ENCODE measurements at regions not wholly inside any gene's neighbourhood (a gene's known extent, or its start where the extent isn't known, plus 50 kb on each side); places are given as distances from the start of the nearest gene placed in this dataset.
"Not testable (repeated sequence)": the region's sequence is repeated elsewhere in the genome, so short reads cannot be mapped to it uniquely, and the experiment has no call there.

DNA sequence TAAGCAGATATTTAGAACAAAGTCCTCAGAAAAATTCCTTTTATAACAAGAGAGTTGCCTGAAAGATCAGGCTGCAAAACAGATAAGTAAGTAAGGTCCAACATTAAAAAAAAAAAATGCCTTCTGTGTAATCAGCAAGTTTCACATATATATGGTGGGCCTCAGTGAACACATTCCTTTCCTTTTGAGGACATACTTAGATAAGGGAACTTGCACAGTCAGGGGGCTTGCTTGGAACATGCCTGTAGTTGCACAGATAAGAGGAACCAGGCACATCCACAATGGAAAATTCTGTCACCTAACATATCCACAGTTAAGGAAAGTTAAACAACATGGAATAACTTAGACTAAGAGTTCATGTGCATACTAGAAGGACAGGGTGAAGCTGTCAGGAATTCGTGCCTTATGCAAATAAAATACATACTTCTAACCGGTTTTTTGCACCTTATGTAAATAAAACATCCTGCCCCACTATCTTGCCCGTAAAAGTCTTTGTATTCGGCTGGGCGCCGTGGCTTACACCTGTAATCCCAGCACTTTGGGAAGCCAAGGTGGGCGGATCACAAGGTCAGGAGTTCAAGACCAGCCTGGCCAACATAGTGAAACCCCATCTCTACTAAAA lies 257.3 kb downstream of the ZNF33B start:
- H3K9me3 ChIP-seq (ENCODE audit: low read depth), result peaks cover 3% of the 10 kb centered on the region
- DNase-seq (ENCODE audit: low read depth in 1 of 2, low spot score in 1 of 2), result no peak

DNA sequence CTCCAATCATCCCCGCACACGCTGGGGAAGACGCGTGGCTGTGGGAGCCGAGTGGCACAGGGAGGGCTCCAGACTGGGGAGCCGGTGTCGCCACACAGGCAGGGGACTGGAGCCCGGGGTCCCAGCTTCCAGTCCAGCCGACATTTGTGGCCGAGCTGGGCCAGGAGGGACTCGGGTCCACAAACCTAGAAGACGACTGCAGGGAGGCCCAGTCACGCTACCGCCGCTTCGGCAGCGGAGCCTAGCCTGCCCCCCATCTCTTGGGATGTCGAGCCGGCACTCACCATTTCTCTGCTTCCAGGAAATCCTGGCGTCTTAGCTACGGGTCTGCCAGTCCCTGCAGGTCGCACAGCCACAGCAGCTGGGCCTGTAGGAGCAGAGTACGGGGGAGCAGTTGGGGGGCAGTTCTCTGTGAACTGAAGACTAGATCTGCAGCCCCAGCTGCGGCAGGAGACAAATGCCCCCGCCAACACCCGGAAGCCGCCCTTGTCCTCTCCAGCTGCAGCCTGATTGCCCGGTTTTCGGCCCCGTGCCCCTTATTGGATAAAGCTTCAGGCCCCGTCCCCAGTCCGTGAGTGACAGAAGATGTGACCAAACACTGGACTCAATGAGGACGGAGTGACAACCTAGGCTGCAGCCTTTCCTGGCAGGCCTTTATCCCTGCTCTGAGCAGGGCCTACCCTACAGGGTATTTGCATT lies 270.7 kb downstream of the ZNF33B start:
- Histone ChIP-seq H3K4me1 (ENCODE audit: low read depth) (no peaks in the 10 kb centered on the region), H3K27me3 (no peaks in the 10 kb centered on the region), H3K36me3 (no peaks in the 10 kb centered on the region), H3K9me3 (ENCODE audit: low read depth) (no peaks in the 10 kb centered on the region), H3K4me3 (no peak overlapping the region), H3K27ac (no peak overlapping the region)
- TF ChIP-seq, protein P1, sequence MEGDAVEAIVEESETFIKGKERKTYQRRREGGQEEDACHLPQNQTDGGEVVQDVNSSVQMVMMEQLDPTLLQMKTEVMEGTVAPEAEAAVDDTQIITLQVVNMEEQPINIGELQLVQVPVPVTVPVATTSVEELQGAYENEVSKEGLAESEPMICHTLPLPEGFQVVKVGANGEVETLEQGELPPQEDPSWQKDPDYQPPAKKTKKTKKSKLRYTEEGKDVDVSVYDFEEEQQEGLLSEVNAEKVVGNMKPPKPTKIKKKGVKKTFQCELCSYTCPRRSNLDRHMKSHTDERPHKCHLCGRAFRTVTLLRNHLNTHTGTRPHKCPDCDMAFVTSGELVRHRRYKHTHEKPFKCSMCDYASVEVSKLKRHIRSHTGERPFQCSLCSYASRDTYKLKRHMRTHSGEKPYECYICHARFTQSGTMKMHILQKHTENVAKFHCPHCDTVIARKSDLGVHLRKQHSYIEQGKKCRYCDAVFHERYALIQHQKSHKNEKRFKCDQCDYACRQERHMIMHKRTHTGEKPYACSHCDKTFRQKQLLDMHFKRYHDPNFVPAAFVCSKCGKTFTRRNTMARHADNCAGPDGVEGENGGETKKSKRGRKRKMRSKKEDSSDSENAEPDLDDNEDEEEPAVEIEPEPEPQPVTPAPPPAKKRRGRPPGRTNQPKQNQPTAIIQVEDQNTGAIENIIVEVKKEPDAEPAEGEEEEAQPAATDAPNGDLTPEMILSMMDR (IDR thresholded peaks at IDR 0.05; ENCODE audit: low read depth, low read length), result no peak
- DNase-seq (ENCODE audit: low read depth in 1 of 2, low spot score in 1 of 2), result peak in 1 of 2 donors; percentile 88

More for the DNA sequence above, 257.3 kb downstream of the ZNF33B start:
- H3K4me3 ChIP-seq, result no peak overlapping the region
- TF ChIP-seq, protein P1 (IDR thresholded peaks at IDR 0.05; ENCODE audit: low read depth, low read length), result no peak
- H3K36me3 ChIP-seq, result no peaks in the 10 kb centered on the region
- H3K27ac ChIP-seq, result no peak overlapping the region
- H3K4me1 ChIP-seq (ENCODE audit: low read depth), result no peaks in the 10 kb centered on the region
- H3K27me3 ChIP-seq, result no peaks in the 10 kb centered on the region

DNA sequence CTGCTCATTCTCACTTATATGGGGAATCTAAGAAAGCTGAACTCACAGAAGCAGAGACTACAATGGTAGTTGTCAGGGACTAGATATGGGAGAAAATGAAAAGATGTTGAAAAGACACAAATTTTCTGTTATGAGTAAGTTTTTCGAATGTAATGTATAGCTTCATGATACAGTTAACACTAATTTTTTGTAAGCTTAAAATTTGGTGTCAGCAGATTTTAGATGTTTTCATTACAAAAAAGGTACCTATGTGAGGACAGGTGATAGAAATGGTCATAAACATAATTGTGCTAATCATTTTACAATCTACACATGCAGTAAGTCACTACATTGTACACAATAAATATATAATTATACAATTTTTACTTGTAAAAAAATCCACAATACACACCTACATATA lies 286.6 kb downstream of the ZNF33B start:
- Histone ChIP-seq H3K9me3 (ENCODE audit: low read depth) (no peaks in the 10 kb centered on the region), H3K27me3 (no peaks in the 10 kb centered on the region), H3K4me3 (no peak overlapping the region), H3K27ac (no peak overlapping the region), H3K4me1 (ENCODE audit: low read depth) (no peaks in the 10 kb centered on the region), H3K36me3 (no peaks in the 10 kb centered on the region)
- TF ChIP-seq, protein P1 (IDR thresholded peaks at IDR 0.05; ENCODE audit: low read depth, low read length), result no peak
- no peak for DNase-seq (ENCODE audit: low read depth in 1 of 2, low spot score in 1 of 2)

DNA sequence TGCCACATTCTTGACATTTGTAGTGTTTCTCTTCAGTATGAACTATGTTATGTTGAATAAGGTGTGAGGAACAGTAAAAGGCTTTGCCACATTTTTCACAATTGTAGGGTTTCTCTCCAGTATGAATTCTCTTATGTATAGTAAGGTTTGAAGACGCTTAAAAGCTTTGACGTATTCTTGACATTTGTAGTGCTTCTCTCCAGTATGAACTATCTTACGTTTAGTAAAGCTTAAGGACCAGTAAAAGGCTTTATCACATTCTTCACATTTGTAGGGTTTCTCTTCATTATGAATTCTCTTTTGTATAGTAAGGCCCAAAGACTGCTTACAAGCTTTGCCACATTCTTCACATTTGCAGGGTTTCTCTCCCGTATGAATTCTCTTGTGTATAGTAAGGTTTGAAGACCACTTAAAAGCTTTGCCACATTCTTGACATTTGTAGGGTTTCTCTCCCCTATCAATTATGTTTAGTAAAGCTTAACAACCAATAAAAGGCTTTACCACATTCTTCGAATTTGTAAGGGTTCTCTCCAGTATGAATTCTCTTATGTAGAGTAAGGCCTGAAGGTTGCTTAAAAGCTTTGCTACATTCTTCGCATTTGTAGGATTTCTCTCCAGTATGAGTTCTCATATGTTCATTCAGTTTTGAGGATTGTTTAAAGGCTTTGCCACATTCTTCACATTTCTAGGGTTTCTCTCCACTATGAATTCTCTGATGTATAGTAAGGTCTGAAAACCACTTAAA lies 301.6 kb downstream of the ZNF33B start:
- DNase-seq (ENCODE audit: low read depth in 1 of 2, low spot score in 1 of 2); H3K4me3 ChIP-seq; H3K36me3 ChIP-seq; H3K27me3 ChIP-seq; H3K9me3 ChIP-seq (ENCODE audit: low read depth); H3K27ac ChIP-seq; H3K4me1 ChIP-seq (ENCODE audit: low read depth): not testable (repeated sequence)

DNA sequence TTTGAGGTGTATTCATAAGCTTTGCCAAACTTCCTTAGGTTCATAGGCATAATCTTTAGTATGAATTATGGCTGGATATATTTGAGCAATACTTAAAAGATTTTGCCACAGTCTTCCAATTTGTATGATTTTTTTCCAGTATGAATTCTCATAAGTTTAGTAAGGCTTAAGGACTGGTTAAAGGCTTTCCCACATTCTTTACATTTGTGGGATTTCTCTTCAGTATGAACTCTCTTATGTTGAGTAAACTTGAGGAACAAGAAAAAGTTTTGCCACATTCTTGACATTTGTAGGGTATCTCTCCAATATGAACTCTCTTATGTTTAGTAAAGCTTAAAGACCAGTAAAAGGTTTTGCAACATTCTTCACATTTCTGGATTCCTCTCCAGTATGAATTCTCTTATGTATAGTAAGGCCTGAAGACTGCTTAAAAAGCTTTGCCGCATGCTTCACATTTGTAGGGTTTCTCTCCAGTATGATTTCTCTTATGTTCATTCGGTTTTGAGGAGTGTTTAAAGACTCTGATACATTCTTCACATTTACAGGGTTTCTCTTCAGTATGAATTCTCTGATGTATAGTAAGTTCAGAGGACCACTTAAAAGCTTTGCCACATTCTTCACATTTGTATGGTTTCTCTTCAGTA lies 302.6 kb downstream of the ZNF33B start:
- not testable (repeated sequence) for H3K36me3 ChIP-seq; H3K27ac ChIP-seq; DNase-seq (ENCODE audit: low read depth in 1 of 2, low spot score in 1 of 2); H3K27me3 ChIP-seq; H3K4me1 ChIP-seq (ENCODE audit: low read depth); H3K9me3 ChIP-seq (ENCODE audit: low read depth); H3K4me3 ChIP-seq

DNA sequence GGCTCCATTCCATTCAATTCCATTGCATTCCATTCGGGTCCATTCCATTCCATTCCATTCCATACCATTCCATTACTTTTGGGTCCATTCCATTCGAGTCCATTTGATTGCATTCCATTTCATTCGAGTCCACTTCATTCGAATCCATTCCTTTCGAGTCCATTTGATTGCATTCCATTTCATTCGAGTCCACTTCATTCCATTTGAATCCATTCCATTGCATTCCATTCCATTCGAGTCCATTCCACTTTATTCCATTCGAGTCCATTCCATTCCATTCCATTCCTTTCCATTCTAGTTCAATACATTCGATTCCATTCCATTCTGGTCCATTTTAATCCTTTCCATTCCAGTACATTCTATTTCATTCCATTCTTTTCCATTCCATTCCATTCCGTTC lies 334.0 kb downstream of the ZNF33B start:
- Histone ChIP-seq H3K4me3 (no peak overlapping the region), H3K4me1 (ENCODE audit: low read depth) (no peaks in the 10 kb centered on the region), H3K27ac (no peak overlapping the region), H3K36me3 (no peaks in the 10 kb centered on the region), H3K27me3 (no peaks in the 10 kb centered on the region), H3K9me3 (ENCODE audit: low read depth) (peaks cover 6% of the 10 kb centered on the region)
- TF ChIP-seq, protein P1 (IDR thresholded peaks at IDR 0.05; ENCODE audit: low read depth, low read length), result no peak
- DNase-seq (ENCODE audit: low read depth in 1 of 2, low spot score in 1 of 2), result no peak

DNA sequence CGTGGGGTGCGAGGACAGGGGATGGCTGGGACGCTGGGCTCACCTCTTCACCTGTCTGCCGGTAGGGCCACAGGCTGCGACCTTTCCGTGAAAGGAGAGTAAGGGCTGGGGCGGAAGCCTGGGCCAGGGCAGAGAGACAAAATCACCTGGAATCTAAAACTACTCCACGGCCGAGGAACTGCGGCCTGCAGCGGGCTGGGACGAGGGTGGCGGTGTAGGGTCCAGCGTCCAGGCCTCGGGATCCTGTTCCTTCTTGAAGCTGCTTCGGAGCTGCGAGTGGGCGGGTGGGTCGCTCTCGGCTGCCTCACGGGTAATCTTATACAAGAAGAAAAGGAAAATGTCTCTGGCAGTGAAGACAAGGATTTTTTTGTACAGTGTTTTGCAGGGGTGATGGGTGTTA lies 356.5 kb downstream of the ZNF33B start:
- H3K9me3 ChIP-seq (ENCODE audit: low read depth); H3K36me3 ChIP-seq; H3K4me3 ChIP-seq; H3K27ac ChIP-seq; H3K27me3 ChIP-seq; DNase-seq (ENCODE audit: low read depth in 1 of 2, low spot score in 1 of 2); H3K4me1 ChIP-seq (ENCODE audit: low read depth): not testable (repeated sequence)

DNA sequence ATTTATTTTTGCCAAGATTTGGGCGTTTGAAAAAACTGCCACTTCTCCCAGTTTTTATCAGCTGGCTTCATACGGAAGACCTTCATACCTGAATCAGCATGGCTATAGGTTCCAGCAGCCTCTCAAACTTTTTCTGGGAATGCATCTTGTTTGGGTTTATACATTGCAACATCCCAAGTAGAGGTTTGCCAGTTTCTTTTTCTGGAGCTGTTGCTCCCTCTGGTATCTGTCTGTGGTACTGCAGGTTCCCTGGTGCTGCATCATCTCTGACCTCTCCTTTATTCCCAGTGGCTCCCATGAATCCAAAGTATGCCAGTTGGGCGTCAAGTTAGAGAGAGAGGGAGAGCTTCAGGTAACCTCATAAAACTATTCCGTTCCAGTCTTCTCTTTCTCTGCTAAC lies 368.6 kb downstream of the ZNF33B start:
- not testable (repeated sequence) for H3K4me1 ChIP-seq (ENCODE audit: low read depth); H3K27ac ChIP-seq; H3K4me3 ChIP-seq; H3K36me3 ChIP-seq; DNase-seq (ENCODE audit: low read depth in 1 of 2, low spot score in 1 of 2); H3K27me3 ChIP-seq; H3K9me3 ChIP-seq (ENCODE audit: low read depth)

DNA sequence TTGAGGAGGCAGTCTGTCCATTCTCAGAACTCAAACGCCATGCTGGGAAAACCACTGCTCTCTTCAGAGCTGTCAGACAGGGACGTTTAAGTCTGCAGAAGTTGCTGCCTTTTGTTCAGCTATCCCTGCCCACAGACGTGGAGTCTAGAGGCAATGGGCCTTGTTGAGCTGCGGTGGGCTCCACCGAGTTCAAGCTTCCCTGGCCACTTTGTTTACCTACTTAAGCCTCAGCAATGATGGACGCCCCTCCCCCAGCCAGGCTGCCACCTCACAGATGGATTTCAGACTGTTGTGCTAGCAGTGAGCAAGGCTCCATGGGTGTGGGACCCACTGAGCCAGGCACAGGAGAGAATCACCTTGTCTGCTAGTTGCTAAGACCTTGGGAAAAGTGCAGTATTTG lies 375.1 kb downstream of the ZNF33B start:
- H3K4me3 ChIP-seq; H3K4me1 ChIP-seq (ENCODE audit: low read depth); H3K9me3 ChIP-seq (ENCODE audit: low read depth); H3K36me3 ChIP-seq; H3K27me3 ChIP-seq; DNase-seq (ENCODE audit: low read depth in 1 of 2, low spot score in 1 of 2); H3K27ac ChIP-seq: not testable (repeated sequence)
